NT2/D1 (cell line): ENCODE measurements at regions not wholly inside any gene's neighbourhood (a gene's known extent, or its start where the extent isn't known, plus 50 kb on each side); places are given as distances from the start of the nearest gene placed in this dataset.
"Not testable (repeated sequence)": the region's sequence is repeated elsewhere in the genome, so short reads cannot be mapped to it uniquely, and the experiment has no call there.

ENCODE experiments used
- DNase-seq: peaks from one replicate; pipeline ENCODE4 v3.0.0-alpha.2; 2011; ENCODE audit warnings: low read depth, low spot score
- H3K27me3 ChIP-seq: 2 replicates; pipeline ENCODE4 v1.6.0; 2011; ENCODE audit warnings: mild to moderate bottlenecking; ENCODE audit not compliant: insufficient read length, insufficient read depth
- H3K36me3 ChIP-seq: 2 replicates; pipeline ENCODE4 v1.6.1; 2011; ENCODE audit warnings: mild to moderate bottlenecking, low read length, mixed read lengths; ENCODE audit not compliant: insufficient read depth, insufficient read length
- H3K4me1 ChIP-seq: 2 replicates; pipeline ENCODE4 v1.5.1; 2011; ENCODE audit not compliant: insufficient read depth, insufficient read length
- H3K4me3 ChIP-seq: 2 replicates; pipeline ENCODE4 v1.5.1; 2011; ENCODE audit warnings: low read depth; ENCODE audit not compliant: insufficient read length
- H3K9ac ChIP-seq: 2 replicates; pipeline ENCODE4 v1.6.0; 2011; ENCODE audit warnings: low read depth; ENCODE audit not compliant: insufficient read length
- H3K9me3 ChIP-seq: 2 replicates; pipeline ENCODE4 v1.5.1; 2011; ENCODE audit warnings: mild to moderate bottlenecking, low read length; ENCODE audit not compliant: insufficient read depth
- SUZ12 ChIP-seq: IDR thresholded peaks from 2 replicates; pipeline ENCODE4 v1.6.1; 2011; ENCODE audit not compliant: insufficient read length, insufficient read depth; ENCODE audit errors: extremely low read depth
- YY1 ChIP-seq: IDR thresholded peaks from 2 replicates; pipeline ENCODE4 v1.6.1; 2011; ENCODE audit not compliant: insufficient read length, insufficient read depth
- ZNF274 ChIP-seq: IDR thresholded peaks from 2 replicates; pipeline ENCODE4 v1.6.1; 2011; ENCODE audit warnings: mild to moderate bottlenecking, low read depth, low read length

DNA sequence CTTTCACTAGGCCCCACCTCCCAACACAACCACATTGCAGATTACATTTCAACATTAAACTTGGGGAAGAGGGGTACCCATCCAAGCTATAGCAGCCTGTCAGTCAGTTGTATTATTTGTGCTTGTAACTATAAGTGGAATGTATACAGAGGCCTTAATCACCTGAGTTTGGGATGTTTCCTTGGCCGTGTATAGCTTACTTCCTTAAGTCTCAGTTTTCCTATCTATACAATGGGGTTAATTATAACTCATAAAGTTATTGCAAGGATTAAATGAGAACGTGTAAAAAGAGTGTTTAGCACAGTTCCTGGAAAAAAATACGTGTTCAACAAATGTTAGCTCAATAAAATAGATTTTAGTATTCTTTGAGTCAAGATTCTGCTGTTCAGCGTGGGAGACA, 165.5 kb upstream of the FAM20A start:
- no peak for DNase-seq
- TF ChIP-seq ZNF274 (no peak), SUZ12 (no peak)
- Histone ChIP-seq H3K9ac (no peak overlapping the region), H3K4me1 (no peaks in the 10 kb centered on the region), H3K9me3 (no peaks in the 10 kb centered on the region), H3K27me3 (no peaks in the 10 kb centered on the region), H3K4me3 (no peak overlapping the region), H3K36me3 (no peaks in the 10 kb centered on the region)

DNA sequence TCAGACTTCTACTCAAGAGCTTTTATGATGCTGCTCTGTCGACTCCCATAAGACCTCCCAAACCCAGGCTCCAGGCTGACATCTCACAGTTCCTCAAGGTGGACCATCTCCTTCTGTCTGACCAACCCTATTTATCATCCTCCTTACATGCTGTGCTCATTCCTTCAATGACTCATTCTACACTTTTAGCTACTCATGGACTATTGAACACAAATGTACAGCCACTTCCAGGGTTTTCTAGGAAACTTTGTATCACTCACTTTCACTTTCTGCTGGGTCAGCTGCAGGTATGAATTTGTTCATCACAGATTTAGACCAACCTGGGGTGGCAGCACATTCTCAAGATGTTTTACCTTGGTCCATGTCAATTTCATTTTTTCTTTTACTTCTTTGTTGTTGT, 162.4 kb upstream of the FAM20A start:
- Histone ChIP-seq H3K27me3 (no peaks in the 10 kb centered on the region), H3K4me1 (peaks cover 2% of the 10 kb centered on the region), H3K4me3 (no peak overlapping the region), H3K9ac (no peak overlapping the region), H3K9me3 (no peaks in the 10 kb centered on the region), H3K36me3 (no peaks in the 10 kb centered on the region)
- no peak for TF ChIP-seq SUZ12
- TF ChIP-seq YY1: no peak
- TF ChIP-seq ZNF274: no peak
- no peak for DNase-seq

DNA sequence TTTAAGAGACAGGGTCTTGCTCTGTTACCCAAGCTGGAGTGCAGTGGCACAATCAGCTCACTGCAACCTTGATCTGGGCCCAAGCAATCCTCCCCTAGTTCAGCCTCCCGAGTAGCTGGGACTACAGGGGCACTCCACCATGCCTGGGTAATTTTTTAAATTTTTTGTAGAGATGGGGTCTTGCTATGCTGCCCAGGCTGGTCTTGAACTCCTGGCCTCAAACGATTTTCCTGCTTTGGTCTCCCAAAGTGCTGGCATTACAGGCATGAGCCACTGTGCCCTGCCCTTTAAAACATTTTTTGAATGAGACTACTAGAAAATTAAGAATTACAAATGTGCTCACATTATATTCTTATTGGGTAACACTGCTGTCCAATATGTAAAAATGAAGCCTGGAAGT, 161.7 kb upstream of the FAM20A start:
- Histone ChIP-seq H3K4me3 (no peak overlapping the region), H3K9ac (no peak overlapping the region), H3K9me3 (no peaks in the 10 kb centered on the region), H3K36me3 (no peaks in the 10 kb centered on the region), H3K4me1 (peaks cover 2% of the 10 kb centered on the region), H3K27me3 (no peaks in the 10 kb centered on the region)
- DNase-seq: no peak
- TF ChIP-seq SUZ12: no peak
- TF ChIP-seq YY1: no peak
- TF ChIP-seq ZNF274: no peak

DNA sequence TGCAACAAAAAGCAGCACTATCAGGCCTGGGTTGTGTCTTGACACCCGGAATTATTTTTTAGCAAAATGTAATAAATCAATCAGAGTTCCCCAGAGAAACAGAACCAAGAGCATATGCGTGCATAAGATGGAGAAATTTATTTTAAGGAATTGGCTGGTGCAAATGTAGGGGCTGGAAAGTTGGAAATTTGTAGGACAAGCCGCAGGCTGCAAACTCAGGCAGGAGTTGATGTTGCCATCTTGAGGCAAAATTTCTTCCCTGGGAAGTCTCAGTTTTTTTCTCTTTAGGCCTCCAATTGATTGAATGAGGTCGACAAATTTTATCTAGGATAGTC, 158.9 kb upstream of the FAM20A start:
- H3K36me3 ChIP-seq: no peaks in the 10 kb centered on the region
- H3K27me3 ChIP-seq: no peaks in the 10 kb centered on the region
- TF ChIP-seq YY1 (no peak), SUZ12 (no peak), ZNF274 (no peak)
- H3K9ac ChIP-seq: no peak overlapping the region
- no peak for DNase-seq
- H3K4me3 ChIP-seq: no peak overlapping the region
- H3K9me3 ChIP-seq: 0 out of 2 replicates have a peak, but pooled peaks cover 10% of the 10 kb centered on the region
- peaks cover 2% of the 10 kb centered on the region for H3K4me1 ChIP-seq

DNA sequence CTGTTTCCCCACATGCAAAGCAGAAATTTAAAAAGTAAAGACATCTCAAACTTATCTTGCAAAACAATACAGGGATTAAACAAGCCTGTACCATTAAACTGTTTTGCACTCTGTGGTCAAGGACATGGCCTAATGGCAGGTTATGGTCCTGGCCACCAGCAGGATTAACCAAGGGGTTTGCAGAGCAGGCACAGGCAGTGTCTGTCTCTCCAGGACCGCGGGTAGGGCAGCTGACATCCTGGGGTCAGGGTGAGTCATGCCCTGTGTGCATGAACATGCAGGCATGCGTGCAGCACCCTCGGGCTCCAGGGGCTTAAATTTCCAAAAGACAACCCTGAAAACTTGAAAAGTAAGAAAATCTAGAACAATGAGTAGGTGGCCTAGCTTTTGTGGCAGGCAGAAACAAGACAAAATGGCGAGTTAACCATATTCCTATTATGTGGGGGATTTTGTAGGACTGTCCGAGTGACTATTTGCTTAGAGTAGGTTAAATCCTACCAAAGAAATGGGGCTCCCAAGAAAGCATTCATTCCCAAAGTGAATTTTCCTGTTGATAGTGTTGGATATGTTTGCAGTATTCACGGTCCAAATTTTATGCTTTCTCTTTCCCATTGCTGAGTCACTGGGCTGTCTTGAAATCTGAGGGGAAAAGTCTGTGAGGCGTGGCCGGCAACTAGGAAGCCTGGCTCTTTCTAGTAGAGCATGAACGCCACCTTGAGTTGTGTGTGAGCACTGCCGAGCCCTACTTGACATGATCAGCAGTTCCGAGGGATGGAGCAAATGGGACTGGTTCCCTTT, 158.4 kb upstream of the FAM20A start:
- H3K36me3 ChIP-seq: no peaks in the 10 kb centered on the region
- 0 out of 2 replicates have a peak, but pooled peaks cover 10% of the 10 kb centered on the region for H3K9me3 ChIP-seq
- H3K9ac ChIP-seq: peak overlapping the region; percentile 61
- peak; percentile 79 for DNase-seq
- H3K27me3 ChIP-seq: no peaks in the 10 kb centered on the region
- H3K4me1 ChIP-seq: peaks cover 2% of the 10 kb centered on the region
- peak overlapping the region; percentile 11 for H3K4me3 ChIP-seq
- TF ChIP-seq YY1 (peak; percentile 16), SUZ12 (no peak)

DNA sequence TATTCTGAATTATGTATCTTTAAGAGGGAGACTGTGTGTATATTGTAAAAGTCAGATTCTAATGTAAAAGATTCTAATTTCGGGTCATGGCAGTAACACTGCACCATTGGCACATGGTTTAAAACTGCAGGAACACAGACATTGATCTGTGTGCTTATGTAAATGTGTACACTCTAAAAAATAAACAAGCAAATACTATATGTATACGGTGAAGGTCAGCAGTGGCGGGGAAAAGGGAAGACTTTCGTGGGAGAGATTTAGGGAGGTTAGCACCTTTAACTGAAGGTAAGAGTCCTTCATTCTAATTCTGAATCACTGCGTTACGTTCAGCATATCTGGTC, 157.8 kb upstream of the FAM20A start:
- TF ChIP-seq SUZ12 (no peak), YY1 (no peak), ZNF274 (no peak)
- H3K4me3 ChIP-seq: no peak overlapping the region
- H3K9ac ChIP-seq: no peak overlapping the region
- 0 out of 2 replicates have a peak, but pooled peaks cover 10% of the 10 kb centered on the region for H3K9me3 ChIP-seq
- DNase-seq: no peak
- peaks cover 2% of the 10 kb centered on the region for H3K4me1 ChIP-seq
- H3K36me3 ChIP-seq: no peaks in the 10 kb centered on the region
- no peaks in the 10 kb centered on the region for H3K27me3 ChIP-seq

DNA sequence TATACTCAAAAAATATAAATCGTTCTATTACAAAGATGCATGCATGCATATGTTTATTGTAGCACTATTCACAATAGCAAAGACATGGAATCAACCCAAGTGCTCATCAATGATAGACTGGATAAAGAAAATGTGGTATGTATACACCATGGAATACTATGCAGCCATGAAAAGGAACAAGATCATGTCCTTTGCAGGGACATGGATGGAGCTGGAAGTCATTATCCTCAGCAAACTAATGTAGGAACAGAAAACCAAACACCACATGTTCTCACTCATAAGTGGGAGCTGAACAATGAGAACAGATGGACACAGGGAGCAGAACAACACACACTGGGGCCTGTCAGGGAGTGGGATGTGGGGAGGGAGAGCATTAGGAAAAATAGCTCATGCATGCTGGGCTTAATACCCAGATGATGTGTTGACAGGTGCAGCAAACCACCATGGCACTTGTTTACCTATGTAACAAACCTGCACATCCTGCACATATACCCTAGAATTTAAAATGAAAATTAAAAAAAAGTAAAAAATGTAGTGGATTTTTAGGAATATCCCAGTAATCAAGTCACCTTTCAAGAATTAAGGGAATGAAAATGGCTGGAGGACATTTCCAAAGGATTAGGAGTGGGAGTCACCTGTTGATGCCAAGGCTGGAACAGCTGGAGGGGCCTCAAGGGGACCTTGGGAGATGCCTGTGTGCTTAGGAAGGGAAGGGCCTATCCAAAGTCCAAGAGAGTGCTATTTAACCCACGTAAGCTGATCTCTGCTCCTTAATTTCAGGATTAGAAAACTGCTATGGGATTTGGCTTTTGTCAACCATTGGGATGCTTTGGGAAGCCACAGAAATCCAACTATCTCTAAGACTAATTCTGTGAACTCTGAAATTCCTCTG, 156.9 kb upstream of the FAM20A start:
- H3K9me3 ChIP-seq, H3K9ac ChIP-seq, H3K36me3 ChIP-seq, H3K27me3 ChIP-seq, DNase-seq, H3K4me1 ChIP-seq, H3K4me3 ChIP-seq: not testable (repeated sequence)
